ENCODE measurements at regions not wholly inside any gene's neighbourhood (a gene's known extent, or its start where the extent isn't known, plus 50 kb on each side); places are given as distances from the start of the nearest gene placed in this dataset.

GRCh38 chr2:120785228-120785966 is 49.7 kb downstream of the GLI2 start:
- ChIA-PET POLR2A (no interaction called here), CTCF (no interaction called here)

GRCh38 chr2:120786038-120786960 is 50.6 kb downstream of the GLI2 start:
- ChIA-PET CTCF (no interaction called here), POLR2A (no interaction called here)

DNA sequence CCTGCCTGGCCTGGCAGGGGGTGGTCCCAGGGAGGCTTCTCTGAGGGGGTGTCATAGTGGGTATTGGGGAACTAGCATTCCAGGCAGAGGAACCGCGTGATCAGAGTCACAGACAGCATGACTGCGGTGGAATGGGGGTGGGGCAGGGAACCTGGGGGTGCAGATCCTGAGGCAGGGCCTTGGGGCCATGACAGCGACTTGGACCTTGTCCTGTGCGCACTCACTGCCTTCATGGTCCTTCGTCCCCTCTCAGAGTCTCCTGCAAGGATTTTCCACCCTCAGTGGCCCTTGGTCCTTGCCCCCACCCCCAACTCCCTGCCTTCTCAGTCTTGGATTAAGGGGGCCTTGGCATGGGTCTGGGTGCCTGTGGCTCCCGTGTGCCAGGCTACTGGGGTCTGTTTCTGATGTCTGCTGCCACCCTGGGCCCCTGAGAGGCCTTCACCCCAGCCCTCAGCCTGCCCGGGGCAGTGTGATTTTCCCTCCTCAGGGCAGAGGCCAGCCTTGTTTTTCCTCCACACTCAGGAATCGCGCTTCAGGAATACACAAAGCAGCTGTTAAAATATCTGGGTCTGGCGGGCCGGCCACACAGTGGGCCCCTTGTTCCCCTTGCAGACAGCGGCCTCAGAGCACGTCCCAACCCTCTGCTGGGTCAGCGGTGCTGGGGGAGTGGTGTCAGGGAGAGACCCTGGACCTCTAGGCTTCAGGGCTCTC is 51.6 kb downstream of the GLI2 start:
- CTCF ChIA-PET, result no interaction called here
- POLR2A ChIA-PET, result no interaction called here

DNA sequence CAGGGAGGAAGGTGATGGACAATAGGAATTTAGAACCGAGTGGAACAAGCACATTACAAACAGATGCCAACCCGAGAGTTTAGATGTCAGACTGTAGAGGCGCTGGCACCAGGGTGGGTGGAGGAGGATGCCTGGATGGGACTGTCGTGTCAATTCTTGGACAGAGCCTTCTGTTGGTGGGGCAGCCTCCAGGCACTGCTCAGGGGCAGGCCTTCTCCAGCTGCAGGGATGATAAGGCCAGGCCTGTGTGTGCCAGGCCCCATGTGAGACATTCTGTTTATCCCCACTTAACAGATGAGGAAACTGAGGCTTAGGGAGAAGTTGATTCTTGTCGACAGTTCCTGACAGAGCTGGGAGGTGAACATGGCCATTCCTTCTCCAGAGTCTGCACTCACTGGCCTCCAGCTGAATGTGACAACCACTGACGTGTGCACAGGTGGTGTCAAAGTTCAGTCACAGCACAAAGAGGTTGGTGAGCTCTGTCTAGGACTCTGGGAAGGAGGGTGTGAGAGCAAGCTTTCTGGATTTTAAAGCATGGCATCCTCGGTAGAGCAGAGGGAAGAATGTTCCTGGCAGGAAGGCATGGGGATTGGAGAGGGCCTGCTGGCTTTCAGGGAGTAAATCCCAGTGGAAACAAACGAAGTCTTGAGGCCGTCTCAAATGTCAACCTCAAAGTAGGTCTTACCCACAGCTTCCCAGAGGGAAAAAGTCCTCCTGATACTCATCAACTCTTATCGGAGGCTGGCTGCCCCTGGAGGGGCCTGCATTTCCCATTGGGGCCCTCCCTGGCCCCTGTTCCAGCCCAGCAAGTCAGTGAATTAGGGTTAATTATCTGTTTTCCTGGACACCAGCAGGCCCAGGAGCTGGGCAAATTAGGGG is 52.4 kb downstream of the GLI2 start:
- POLR2A ChIA-PET, result no interaction called here
- CTCF ChIA-PET, result no interaction called here

DNA sequence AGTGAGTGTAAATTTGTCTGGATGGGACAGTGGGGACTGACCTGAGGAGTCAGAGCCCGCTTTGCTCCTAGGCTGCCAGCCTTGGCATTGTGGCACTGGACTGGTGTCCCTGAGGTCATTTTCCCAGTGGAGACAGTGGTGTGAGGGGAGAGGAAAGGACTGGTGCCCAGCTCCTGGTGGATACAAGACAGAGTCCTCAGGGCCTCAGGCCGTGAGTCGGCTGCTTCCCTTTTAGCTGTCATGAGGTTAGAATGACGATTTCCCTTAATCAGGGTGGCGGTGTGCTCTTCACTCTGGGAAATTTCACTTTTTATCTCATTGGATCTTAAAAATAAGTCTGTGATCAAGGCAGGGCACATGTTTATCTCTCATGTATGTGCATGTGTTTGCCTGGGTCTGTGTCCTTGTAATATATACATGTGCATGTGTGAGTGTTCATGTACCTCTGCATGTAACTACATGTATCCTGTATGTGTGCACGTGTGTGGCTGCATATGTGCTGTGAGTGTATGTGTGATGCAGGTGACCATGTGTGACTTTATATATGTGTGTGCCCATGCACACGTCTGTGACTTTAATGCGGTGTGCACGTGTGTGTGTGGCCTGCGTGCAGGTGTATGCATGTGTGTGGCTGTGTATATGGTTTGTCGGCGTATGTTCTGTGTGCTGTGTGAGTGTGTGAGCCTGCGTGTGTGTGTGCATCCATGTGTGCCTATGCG is 55.7 kb downstream of the GLI2 start:
- ChIA-PET POLR2A (no interaction called here), CTCF (no interaction called here)

GRCh38 chr2:120791962-120792297 is 56.3 kb downstream of the GLI2 start:
- ChIA-PET CTCF (no interaction called here), POLR2A (no interaction called here)

DNA sequence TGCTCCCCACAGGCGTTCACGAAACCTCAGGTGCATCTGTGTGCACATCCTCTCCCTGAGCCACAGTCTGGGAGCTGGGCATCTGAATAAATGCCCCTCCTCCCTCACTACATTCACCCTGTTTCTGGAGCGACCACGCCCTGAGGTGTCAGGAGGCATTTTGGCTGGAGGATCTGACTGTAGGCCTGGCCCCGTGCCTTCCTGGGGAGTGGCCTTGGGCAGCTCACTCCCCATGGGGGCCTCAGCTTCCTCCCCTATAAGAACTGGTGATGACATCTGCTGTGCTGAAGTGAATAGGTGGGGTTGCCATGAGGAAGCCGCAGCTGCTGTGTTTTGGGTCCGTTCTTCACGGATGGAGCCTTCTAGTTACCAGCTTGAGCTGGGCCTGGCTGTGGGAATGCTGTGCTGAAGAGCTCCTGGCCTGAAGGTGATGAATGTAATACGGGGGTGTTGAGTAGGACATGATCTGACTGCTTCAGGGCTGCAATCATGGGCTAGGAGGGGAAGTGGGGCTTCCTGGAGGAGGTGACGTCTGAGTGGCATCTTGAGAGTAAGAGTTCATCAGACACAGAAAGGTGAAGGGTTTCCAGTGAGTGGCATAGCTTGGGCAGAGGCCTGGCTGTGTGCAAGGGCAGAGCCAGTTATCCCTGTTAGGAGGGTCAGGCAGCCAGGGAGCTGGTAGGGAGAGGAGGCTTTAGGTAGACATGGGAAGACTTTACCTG is 58.2 kb downstream of the GLI2 start:
- ChIA-PET CTCF (no interaction called here), POLR2A (no interaction called here)

GRCh38 chr2:120794716-120795115 is 59.0 kb downstream of the GLI2 start:
- ChIA-PET CTCF (no interaction called here), POLR2A (no interaction called here)

- POLR2A ChIA-PET, result no interaction called here
- CTCF ChIA-PET, result no interaction called here
Measured at GRCh38 chr2:120796094-120796493, 60.4 kb downstream of the GLI2 start.

- ChIA-PET CTCF (no interaction called here), POLR2A (no interaction called here)
Measured at GRCh38 chr2:120797421-120798221, 62.0 kb downstream of the GLI2 start.

GRCh38 chr2:120798567-120799247 is 63.0 kb downstream of the GLI2 start:
- ChIA-PET CTCF (no interaction called here), POLR2A (no interaction called here)

- ChIA-PET POLR2A (no interaction called here), CTCF (no interaction called here)
Measured at GRCh38 chr2:120802158-120802557, 66.5 kb downstream of the GLI2 start.

- ChIA-PET POLR2A (no interaction called here), CTCF (no interaction called here)
Measured at GRCh38 chr2:120802867-120803484, 67.3 kb downstream of the GLI2 start.

GRCh38 chr2:120803764-120804335 is 68.2 kb downstream of the GLI2 start:
- POLR2A ChIA-PET, result no interaction called here
- CTCF ChIA-PET, result no interaction called here

- ChIA-PET POLR2A (no interaction called here), CTCF (no interaction called here)
Measured at GRCh38 chr2:120804459-120804858, 68.8 kb downstream of the GLI2 start.

GRCh38 chr2:120805011-120805410 is 69.3 kb downstream of the GLI2 start:
- ChIA-PET POLR2A (no interaction called here), CTCF (no interaction called here)

DNA sequence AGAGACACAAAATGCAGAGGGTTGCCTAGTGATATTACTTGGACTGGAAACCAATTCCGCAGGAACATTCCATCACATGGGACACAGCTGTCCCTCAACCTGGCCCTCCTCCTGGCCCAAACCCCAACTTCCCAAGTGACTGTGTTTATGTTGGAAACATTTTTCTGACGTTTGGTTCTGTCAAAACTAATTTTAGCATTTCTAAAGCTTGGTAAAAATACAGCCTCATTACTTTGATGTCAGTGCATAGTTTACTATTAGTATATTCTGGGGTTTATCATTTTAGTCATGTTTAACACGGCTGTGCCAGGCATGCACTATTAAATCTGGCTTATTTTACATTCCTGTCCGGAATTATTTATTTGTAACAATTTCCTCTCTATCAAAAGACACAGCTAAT is 69.9 kb downstream of the GLI2 start:
- ChIA-PET POLR2A (no interaction called here), CTCF (no interaction called here)
